H1 (cell line): ENCODE measurements at regions not wholly inside any gene's neighbourhood (a gene's known extent, or its start where the extent isn't known, plus 50 kb on each side); places are given as distances from the start of the nearest gene placed in this dataset.

ENCODE experiments used
- CTCF ChIA-PET: fragments of 300-600 bp; sonication (Branson Sonifier 250); formaldehyde crosslinking; loops from one replicate; lab custom pipeline; 2021; ENCODE audit not compliant: partially characterized antibody; lab: Charles Lee
- POLR2A ChIA-PET: fragments of 300-600 bp; sonication (Branson Sonifier 250); formaldehyde crosslinking; loops from one replicate; lab custom pipeline; 2021; ENCODE audit warnings: inconsistent platforms; ENCODE audit not compliant: partially characterized antibody; lab: Charles Lee
- DNase-seq, 2 experiments: peaks; one replicate each; pipeline versions ENCODE4 v3.0.0 to v3.0.0-alpha.2; 2010 to 2022; ENCODE audit warnings: low spot score in 2 of 2, low read depth in 1 of 2, mixed read lengths in 1 of 2
- FAIRE-seq: peaks from 2 replicates; lab custom pipeline; 2011; peaks lifted over from hg19 to GRCh38; lab: Jason Lieb, UNC
- H2AFZ ChIP-seq: 2 replicates; pipeline ENCODE4 v1.8.1; 2012; ENCODE audit warnings: low read length, inconsistent platforms
- H2AK5ac ChIP-seq: 2 replicates; pipeline ENCODE4 v1.6.1; 2013; ENCODE audit warnings: low read depth, low read length
- H2BK120ac ChIP-seq: replicated peaks from 2 replicates; pipeline ENCODE3; 2013; ENCODE audit warnings: low read depth, low read length, inconsistent platforms
- H2BK12ac ChIP-seq: 2 replicates; pipeline ENCODE4 v1.6.1; 2013; ENCODE audit warnings: low read depth, low read length
- H2BK15ac ChIP-seq: 2 replicates; pipeline ENCODE4 v1.6.1; 2013; ENCODE audit warnings: low read length
- H2BK20ac ChIP-seq: 2 replicates; pipeline ENCODE4 v1.6.1; 2013; ENCODE audit warnings: low read length
- H2BK5ac ChIP-seq: 2 replicates; pipeline ENCODE4 v1.6.1; 2013; ENCODE audit warnings: low read depth, low read length
- H3K14ac ChIP-seq: 2 replicates; pipeline ENCODE4 v1.6.1; 2013; ENCODE audit warnings: inconsistent platforms; ENCODE audit not compliant: insufficient read length
- H3K18ac ChIP-seq: 2 replicates; pipeline ENCODE4 v1.6.1; 2013; ENCODE audit warnings: low read length; ENCODE audit errors: extremely low read depth
- H3K23ac ChIP-seq: 2 replicates; pipeline ENCODE4 v1.6.1; 2013; ENCODE audit warnings: inconsistent platforms; ENCODE audit not compliant: insufficient read length
- H3K23me2 ChIP-seq: 2 replicates; pipeline ENCODE4 v1.6.1; 2013; ENCODE audit warnings: low read depth, low read length
- H3K27ac ChIP-seq: 2 replicates; pipeline ENCODE4 v1.6.1; 2011; ENCODE audit warnings: low read depth, low read length, inconsistent platforms
- H3K27me3 ChIP-seq, 4 experiments: replicated peaks in 1 of 4; 1 replicate in 1 of 4; 2 replicates in 3 of 4; pipeline versions ENCODE4 v1.6.1 to v1.8.1; 2011 to 2013; ENCODE audit warnings: low read length in 3 of 4, mild to moderate bottlenecking in 3 of 4, inconsistent platforms in 2 of 4, mixed read lengths in 2 of 4, moderate library complexity in 1 of 4; ENCODE audit not compliant: control insufficient read depth in 3 of 4, insufficient read depth in 3 of 4; ENCODE audit errors: extremely low read depth in 1 of 4
- H3K36me3 ChIP-seq, 4 experiments: 2 replicates each; pipeline versions ENCODE4 v1.6.1 to v1.8.1; 2011 to 2013; ENCODE audit warnings: mild to moderate bottlenecking in 4 of 4, low read length in 3 of 4, moderate library complexity in 2 of 4, control low read depth in 1 of 4, inconsistent platforms in 1 of 4; ENCODE audit not compliant: insufficient read depth in 4 of 4, control insufficient read depth in 2 of 4
- H3K4ac ChIP-seq: replicated peaks from 2 replicates; pipeline ENCODE3; 2013; ENCODE audit warnings: low read length, low read depth, mixed read lengths, inconsistent platforms; ENCODE audit not compliant: insufficient read length
- H3K4me1 ChIP-seq, 4 experiments: replicated peaks in 1 of 4; 1 replicate in 1 of 4; 2 replicates in 3 of 4; pipeline versions ENCODE4 v1.6.1 to v1.8.1; 2011 to 2013; ENCODE audit warnings: low read length in 3 of 4, inconsistent platforms in 2 of 4, mixed read lengths in 1 of 4; ENCODE audit not compliant: insufficient read depth in 4 of 4, control insufficient read depth in 3 of 4
- H3K4me2 ChIP-seq, 2 experiments: 2 replicates each; pipeline versions ENCODE4 v1.6.1 to v1.8.1; 2011 to 2013; ENCODE audit warnings: low read depth in 2 of 2, low read length in 2 of 2, control low read depth in 1 of 2, inconsistent platforms in 1 of 2, mild to moderate bottlenecking in 1 of 2; ENCODE audit not compliant: insufficient read depth in 1 of 2
- H3K4me3 ChIP-seq, 4 experiments: fragments of 200-600, 300-600 bp in 1 of 4; sonication (generic), shearing (Covaris generic), sonication (Bioruptor Twin) in 1 of 4; 2 replicates each; pipeline versions ENCODE4 v1.5.1 to v1.8.1; 2011 to 2016; ENCODE audit warnings: low read length in 4 of 4, low read depth in 3 of 4, control low read depth in 2 of 4, inconsistent platforms in 2 of 4, mild to moderate bottlenecking in 2 of 4, mixed read lengths in 1 of 4, moderate library complexity in 1 of 4; ENCODE audit not compliant: insufficient read depth in 2 of 4; ENCODE audit errors: extremely low read depth in 1 of 4
- H3K56ac ChIP-seq: replicated peaks from 2 replicates; pipeline ENCODE3; 2013; ENCODE audit warnings: low read depth, mild to moderate bottlenecking, mixed read lengths, low read length, inconsistent platforms; ENCODE audit not compliant: insufficient read length
- H3K79me1 ChIP-seq: 2 replicates; pipeline ENCODE4 v1.6.1; 2013; ENCODE audit warnings: low read depth, low read length, control low read depth
- H3K79me2 ChIP-seq, 2 experiments: 2 replicates each; pipeline versions ENCODE4 v1.6.1 to v1.8.1; 2012 to 2013; ENCODE audit warnings: low read length in 2 of 2, mild to moderate bottlenecking in 2 of 2, inconsistent platforms in 1 of 2; ENCODE audit not compliant: insufficient read depth in 2 of 2, control insufficient read depth in 1 of 2
- H3K9ac ChIP-seq, 4 experiments: replicated peaks in 1 of 4; 1 replicate in 1 of 4; 2 replicates in 3 of 4; pipeline versions ENCODE4 v1.6.1 to v1.8.1; 2011 to 2013; ENCODE audit warnings: low read depth in 3 of 4, low read length in 3 of 4, control low read depth in 2 of 4, mild to moderate bottlenecking in 2 of 4, moderate library complexity in 2 of 4, inconsistent platforms in 1 of 4; ENCODE audit errors: extremely low read depth in 1 of 4
- H3K9me3 ChIP-seq, 2 experiments: 2 replicates each; pipeline versions ENCODE4 v1.6.1 to v1.8.1; 2012 to 2013; ENCODE audit warnings: mild to moderate bottlenecking in 2 of 2, moderate library complexity in 2 of 2, control low read depth in 1 of 2, inconsistent platforms in 1 of 2, low read depth in 1 of 2, low read length in 1 of 2, mixed read lengths in 1 of 2; ENCODE audit not compliant: insufficient read depth in 2 of 2
- H4K20me1 ChIP-seq, 2 experiments: replicated peaks in 1 of 2; 2 replicates each; pipeline versions ENCODE3 to v1.8.1; 2011 to 2013; ENCODE audit warnings: inconsistent platforms in 2 of 2, low read length in 2 of 2, mild to moderate bottlenecking in 1 of 2; ENCODE audit not compliant: insufficient read depth in 2 of 2, control insufficient read depth in 1 of 2
- H4K5ac ChIP-seq: 2 replicates; pipeline ENCODE4 v1.6.1; 2013; ENCODE audit warnings: low read length, low read depth, mixed read lengths, inconsistent platforms; ENCODE audit not compliant: insufficient read length
- H4K8ac ChIP-seq: 2 replicates; pipeline ENCODE4 v1.8.0; 2013; ENCODE audit warnings: mild to moderate bottlenecking, moderate library complexity, low read length, inconsistent platforms; ENCODE audit not compliant: insufficient read depth; ENCODE audit errors: extremely low read depth
- H4K91ac ChIP-seq: replicated peaks from 2 replicates; pipeline ENCODE3; 2013; ENCODE audit warnings: low read length, mixed read lengths, inconsistent platforms; ENCODE audit not compliant: insufficient read length
- CTCF ChIP-seq, 3 experiments: IDR thresholded peaks; 1 replicate in 2 of 3; 2 replicates in 1 of 3; pipeline versions ENCODE4 v1.5.1 to v1.6.1; 2011; ENCODE audit warnings: low read length in 3 of 3, mild to moderate bottlenecking in 3 of 3, inconsistent platforms in 2 of 3, low read depth in 1 of 3, moderate library complexity in 1 of 3; ENCODE audit not compliant: insufficient read depth in 1 of 3; ENCODE audit errors: control extremely low read depth in 1 of 3
- POLR2A ChIP-seq, 2 experiments: IDR thresholded peaks; 1 replicate in 1 of 2; 2 replicates in 1 of 2; pipeline ENCODE4 v1.6.1; 2011; ENCODE audit warnings: low read depth in 2 of 2, low read length in 2 of 2, mild to moderate bottlenecking in 2 of 2; ENCODE audit errors: control extremely low read depth in 1 of 2
- RAD21 ChIP-seq, 2 experiments: IDR thresholded peaks in 1 of 2; conservative IDR thresholded peaks in 1 of 2; 2 replicates each; pipeline ENCODE4 v1.6.1; 2011; ENCODE audit warnings: low read depth in 2 of 2, low read length in 2 of 2, improper control_type of control experiment in 1 of 2, inconsistent platforms in 1 of 2, mild to moderate bottlenecking in 1 of 2, moderate library complexity in 1 of 2
- YY1 ChIP-seq: IDR thresholded peaks from 2 replicates; pipeline ENCODE4 v1.6.1; 2011; ENCODE audit warnings: low read depth, mild to moderate bottlenecking, low read length
- WGBS, 2 experiments: shearing (Covaris generic) in 1 of 2; methylation state at CpG; one replicate each; pipeline versions ENCODE4 v1.1.6 to v1.1.7; 2013 to 2015; ENCODE audit warnings: low lambda C conversion rate in 2 of 2, mixed read lengths in 2 of 2, inconsistent platforms in 1 of 2, low coverage in 1 of 2, missing lambda C conversion rate in 1 of 2; ENCODE audit not compliant: insufficient replicate concordance in 2 of 2, insufficient coverage in 1 of 2, insufficient read length in 1 of 2; ENCODE audit errors: extremely low coverage in 1 of 2, missing lambda C conversion rate in 1 of 2; 5-methylcytosine and 5-hydroxymethylcytosine counted together
- TF ChIP-seq, protein P1 (sequence below): IDR thresholded peaks from 2 replicates; pipeline ENCODE4 v1.6.1; 2011; ENCODE audit warnings: low read length, improper control_type of control experiment

DNA sequence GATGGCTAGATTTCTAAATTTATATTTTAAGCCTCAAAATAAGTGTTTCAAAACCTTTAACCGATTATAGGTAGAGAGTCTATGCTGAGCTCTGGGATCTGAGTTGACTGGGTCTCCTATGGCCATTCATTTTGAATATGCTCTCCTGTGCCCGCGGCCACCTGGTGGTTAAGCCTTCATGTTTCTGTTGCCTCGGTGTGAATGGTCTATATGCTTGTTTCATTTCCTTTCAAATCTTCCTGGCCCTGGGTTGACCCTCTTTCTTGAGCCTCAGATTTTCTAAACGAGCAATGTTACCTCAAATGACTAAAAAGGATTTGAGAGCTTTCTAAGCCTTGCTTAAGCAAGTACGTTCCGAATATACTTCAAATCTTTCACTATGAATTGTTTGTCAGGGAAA lies 789.4 kb upstream of the KIRREL3 start:
- WGBS, 2 experiments, result 75% methylated on average over 7 of the region's 7 CpGs; no CpG with 5 or more reads in 1 of the 2 experiments
- FAIRE-seq, result peak; percentile 81
- Histone ChIP-seq H2BK120ac (no peak overlapping the region), H4K20me1 (no peaks in the 10 kb centered on the region), H3K27ac (no peak overlapping the region), H2BK5ac (no peak overlapping the region), H4K8ac (no peak overlapping the region), H2BK20ac (no peak overlapping the region), H3K4me3 (no peak overlapping the region)
- TF ChIP-seq RAD21 (IDR thresholded peaks at IDR 0.05 in 1 of 2, conservative IDR thresholded peaks at IDR 0.05 in 1 of 2; ENCODE audit: low read depth in 2 of 2, low read length in 2 of 2), result peak; percentile 64 to 69
- 0 out of 2 replicates have a peak, but pooled peaks have one; percentile 22 for TF ChIP-seq YY1
- TF ChIP-seq, protein P1, sequence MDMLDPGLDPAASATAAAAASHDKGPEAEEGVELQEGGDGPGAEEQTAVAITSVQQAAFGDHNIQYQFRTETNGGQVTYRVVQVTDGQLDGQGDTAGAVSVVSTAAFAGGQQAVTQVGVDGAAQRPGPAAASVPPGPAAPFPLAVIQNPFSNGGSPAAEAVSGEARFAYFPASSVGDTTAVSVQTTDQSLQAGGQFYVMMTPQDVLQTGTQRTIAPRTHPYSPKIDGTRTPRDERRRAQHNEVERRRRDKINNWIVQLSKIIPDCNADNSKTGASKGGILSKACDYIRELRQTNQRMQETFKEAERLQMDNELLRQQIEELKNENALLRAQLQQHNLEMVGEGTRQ, result no peak
- TF ChIP-seq CTCF (IDR thresholded peaks at IDR 0.05; ENCODE audit: control extremely low read depth in 1 of 3, insufficient read depth in 1 of 3, low read depth in 1 of 3, low read length in 3 of 3), result peak; percentile 54 to 66 (median 58)
- no peak for TF ChIP-seq POLR2A (IDR thresholded peaks at IDR 0.05; ENCODE audit: control extremely low read depth in 1 of 2, low read depth in 2 of 2, low read length in 2 of 2)
- TF ChIP-seq, all 59 proteins: peak for 3
- Histone ChIP-seq H4K5ac (no peak overlapping the region), H3K18ac (no peak overlapping the region), H3K79me1 (no peaks in the 10 kb centered on the region), H2BK12ac (no peak overlapping the region), H3K4me1 (peaks cover 0 to 3% (median 0%) of the 10 kb centered on the region in 4 experiments; a peak in 1 of 7 replicates), H3K27me3 (no peaks in the 10 kb centered on the region), H3K9me3 (no peaks in the 10 kb centered on the region; a peak in 1 of 4 replicates), H2AK5ac (no peak overlapping the region), H3K4me2 (no peak overlapping the region), H2AFZ (0 out of 2 replicates have a peak overlapping the region, but pooled peaks have one; percentile 16), H3K14ac (no peak overlapping the region), H3K56ac (no peak overlapping the region), H3K79me2 (no peaks in the 10 kb centered on the region), H3K36me3 (no peaks in the 10 kb centered on the region), H3K23me2 (no peaks in the 10 kb centered on the region), H4K91ac (no peak overlapping the region), H3K9ac (no peak overlapping the region), H2BK15ac (no peak overlapping the region), H3K4ac (no peak overlapping the region), H3K23ac (no peak overlapping the region)
- ChIA-PET CTCF (interaction anchor here (0.6 to 1.9 kb wide), 19 partner anchors 12 to 1321 kb away, joined by 3 to 8 read pairs (median 3); no protein-coding TSS in a partner anchor), POLR2A (interaction anchor here (0.6 kb wide), 1 partner anchor 1349 kb away, joined by 3 read pairs; no protein-coding TSS in a partner anchor)
- DNase-seq, result no peak
